ENCODE measurements at regions not wholly inside any gene's neighbourhood (a gene's known extent, or its start where the extent isn't known, plus 50 kb on each side); places are given as distances from the start of the nearest gene placed in this dataset.
"Not testable (repeated sequence)": the region's sequence is repeated elsewhere in the genome, so short reads cannot be mapped to it uniquely, and the experiment has no call there.

- DNase-seq (ENCODE audit: low read depth, low spot score) = no peak
- H3K4me3 ChIP-seq (ENCODE audit: low read length) = no peak overlapping the region
Measured at GRCh38 chr4:117135634-117136354, 50.4 kb upstream of the TRAM1L1 start.

GRCh38 chr4:117137145-117137544 lies 51.8 kb upstream of the TRAM1L1 start:
- no peak for DNase-seq (ENCODE audit: low read depth, low spot score)
- H3K4me3 ChIP-seq (ENCODE audit: low read length) = no peak overlapping the region

GRCh38 chr4:117138732-117139131 lies 53.4 kb upstream of the TRAM1L1 start:
- not testable (repeated sequence) for H3K4me3 ChIP-seq (ENCODE audit: low read length); DNase-seq (ENCODE audit: low read depth, low spot score)

- DNase-seq (ENCODE audit: low read depth, low spot score) = no peak
- no peak overlapping the region for H3K4me3 ChIP-seq (ENCODE audit: low read length)
Measured at GRCh38 chr4:117154251-117154650, 68.9 kb upstream of the TRAM1L1 start.

- no peak for DNase-seq (ENCODE audit: low read depth, low spot score)
- H3K4me3 ChIP-seq (ENCODE audit: low read length) = no peak overlapping the region
Measured at GRCh38 chr4:117156806-117157205, 71.4 kb upstream of the TRAM1L1 start.

- DNase-seq (ENCODE audit: low read depth, low spot score) = no peak
- H3K4me3 ChIP-seq (ENCODE audit: low read length) = no peak overlapping the region
Measured at GRCh38 chr4:117157360-117157759, 72.0 kb upstream of the TRAM1L1 start.

- H3K4me3 ChIP-seq (ENCODE audit: low read length) = no peak overlapping the region
- DNase-seq (ENCODE audit: low read depth, low spot score) = no peak
Measured at GRCh38 chr4:117162976-117163375, 77.6 kb upstream of the TRAM1L1 start.

- no peak for DNase-seq (ENCODE audit: low read depth, low spot score)
Measured at GRCh38 chr4:117164338-117164737, 79.0 kb upstream of the TRAM1L1 start.

GRCh38 chr4:117175369-117175768 lies 90.0 kb upstream of the TRAM1L1 start:
- not testable (repeated sequence) for DNase-seq (ENCODE audit: low read depth, low spot score); H3K4me3 ChIP-seq (ENCODE audit: low read length)

More at GRCh38 chr4:117164338-117164737, 79.0 kb upstream of the TRAM1L1 start:
- H3K4me3 ChIP-seq (ENCODE audit: low read length) = no peak overlapping the region

- no peak overlapping the region for H3K4me3 ChIP-seq (ENCODE audit: low read length)
- no peak for DNase-seq (ENCODE audit: low read depth, low spot score)
Measured at GRCh38 chr4:117203231-117203630, 117.9 kb upstream of the TRAM1L1 start.

GRCh38 chr4:117210551-117210950 lies 125.2 kb upstream of the TRAM1L1 start:
- DNase-seq (ENCODE audit: low read depth, low spot score) = no peak
- no peak overlapping the region for H3K4me3 ChIP-seq (ENCODE audit: low read length)

GRCh38 chr4:117224256-117224655 lies 138.9 kb upstream of the TRAM1L1 start:
- no peak overlapping the region for H3K4me3 ChIP-seq (ENCODE audit: low read length)
- no peak for DNase-seq (ENCODE audit: low read depth, low spot score)

- DNase-seq (ENCODE audit: low read depth, low spot score) = no peak
- no peak overlapping the region for H3K4me3 ChIP-seq (ENCODE audit: low read length)
Measured at GRCh38 chr4:117225471-117225870, 140.1 kb upstream of the TRAM1L1 start.

GRCh38 chr4:117227925-117228324 lies 142.5 kb upstream of the TRAM1L1 start:
- no peak overlapping the region for H3K4me3 ChIP-seq (ENCODE audit: low read length)
- no peak for DNase-seq (ENCODE audit: low read depth, low spot score)

- no peak overlapping the region for H3K4me3 ChIP-seq (ENCODE audit: low read length)
- no peak for DNase-seq (ENCODE audit: low read depth, low spot score)
Measured at GRCh38 chr4:117239434-117239833, 154.1 kb upstream of the TRAM1L1 start.

GRCh38 chr4:117249333-117249732 lies 164.0 kb upstream of the TRAM1L1 start:
- H3K4me3 ChIP-seq (ENCODE audit: low read length) = no peak overlapping the region
- no peak for DNase-seq (ENCODE audit: low read depth, low spot score)

GRCh38 chr4:117264072-117264471 lies 178.7 kb upstream of the TRAM1L1 start:
- DNase-seq (ENCODE audit: low read depth, low spot score) = no peak
- H3K4me3 ChIP-seq (ENCODE audit: low read length) = no peak overlapping the region

GRCh38 chr4:117267317-117267716 lies 181.9 kb upstream of the TRAM1L1 start:
- no peak overlapping the region for H3K4me3 ChIP-seq (ENCODE audit: low read length)
- no peak for DNase-seq (ENCODE audit: low read depth, low spot score)

- DNase-seq (ENCODE audit: low read depth, low spot score) = no peak
- H3K4me3 ChIP-seq (ENCODE audit: low read length) = no peak overlapping the region
Measured at GRCh38 chr4:117284736-117285135, 199.4 kb upstream of the TRAM1L1 start.

- DNase-seq (ENCODE audit: low read depth, low spot score) = no peak
- no peak overlapping the region for H3K4me3 ChIP-seq (ENCODE audit: low read length)
Measured at GRCh38 chr4:117293784-117294183, 208.4 kb upstream of the TRAM1L1 start.

- DNase-seq (ENCODE audit: low read depth, low spot score) = no peak
Measured at GRCh38 chr4:117302226-117302625, 216.8 kb upstream of the TRAM1L1 start.

More at GRCh38 chr4:117302226-117302625, 216.8 kb upstream of the TRAM1L1 start:
- no peak overlapping the region for H3K4me3 ChIP-seq (ENCODE audit: low read length)
